PC-3 (cell line): ENCODE measurements at regions not wholly inside any gene's neighbourhood (a gene's known extent, or its start where the extent isn't known, plus 50 kb on each side); places are given as distances from the start of the nearest gene placed in this dataset.

Source experiments
- ATAC-seq: fragments of 200-7000 bp; cut with Tn5 transposase; 2 replicates; pipeline ENCODE4 v1.9.1; 2020; ENCODE audit warnings: mild to moderate bottlenecking, moderate library complexity
- BruUV-seq: library from RNA; stranded (reverse); fragments of 400-500 nt; replicated peaks from 2 replicates; lab custom pipeline; 2021; lab: Mats Ljungman, UMichigan
- CTCF ChIA-PET: fragments of 300-600 bp; sonication (Branson Sonifier 250); formaldehyde crosslinking; loops from one replicate; lab custom pipeline; 2022; ENCODE audit warnings: antibody characterized with exemption; lab: Charles Lee
- POLR2A ChIA-PET: fragments of 300-600 bp; sonication (Branson Sonifier 250); formaldehyde crosslinking; loops from one replicate; lab custom pipeline; 2022; ENCODE audit warnings: antibody characterized with exemption; ENCODE audit not compliant: unreplicated experiment; lab: Charles Lee
- DNase-seq: peaks from one replicate; pipeline ENCODE4 v3.0.0-alpha.2; 2015
- H2AFZ ChIP-seq: fragments of 300-600 bp; sonication (generic); 2 replicates; pipeline ENCODE4 v1.6.0; 2016; ENCODE audit warnings: antibody characterized with exemption, low read length
- H3F3A ChIP-seq: fragments of 300-600 bp; sonication (generic); one replicate; pipeline ENCODE4 v1.6.0; 2017; ENCODE audit warnings: antibody characterized with exemption, low read length, control low read depth, mild to moderate bottlenecking; ENCODE audit not compliant: unreplicated experiment
- H3K27ac ChIP-seq: fragments of 300-600 bp; sonication (generic); 2 replicates; pipeline ENCODE4 v1.5.1; 2016; ENCODE audit warnings: mild to moderate bottlenecking, low read length
- H3K27me3 ChIP-seq: fragments of 300-600 bp; sonication (generic); 2 replicates; pipeline ENCODE4 v1.6.1; 2016; ENCODE audit warnings: low read length, mixed read lengths
- H3K36me3 ChIP-seq: fragments of 300-600 bp; sonication (generic); 2 replicates; pipeline ENCODE4 v1.6.1; 2016; ENCODE audit warnings: low read depth, mixed run types, low read length, mixed read lengths
- H3K4me1 ChIP-seq: fragments of 300-600 bp; sonication (generic); 2 replicates; pipeline ENCODE4 v1.5.1; 2016; ENCODE audit warnings: low read length; ENCODE audit not compliant: insufficient read depth
- H3K4me2 ChIP-seq: fragments of 300-600 bp; sonication (generic); 2 replicates; pipeline ENCODE4 v1.6.0; 2016; ENCODE audit warnings: low read length
- H3K4me3 ChIP-seq: fragments of 300-600 bp; sonication (generic); 2 replicates; pipeline ENCODE4 v1.5.1; 2016; ENCODE audit warnings: mild to moderate bottlenecking, low read length, mixed read lengths
- H3K79me2 ChIP-seq: fragments of 300-600 bp; sonication (generic); 2 replicates; pipeline ENCODE4 v1.6.1; 2017; ENCODE audit warnings: low read length, mixed read lengths
- H3K9ac ChIP-seq: fragments of 300-600 bp; sonication (generic); 2 replicates; pipeline ENCODE4 v1.6.0; 2016; ENCODE audit warnings: mild to moderate bottlenecking, low read length
- H3K9me2 ChIP-seq: fragments of 300-600 bp; sonication (generic); replicated peaks from 2 replicates; pipeline ENCODE4 v1.6.1; 2016; ENCODE audit warnings: mixed run types, low read length, mixed read lengths
- H3K9me3 ChIP-seq: fragments of 300-600 bp; sonication (generic); 2 replicates; pipeline ENCODE4 v1.6.1; 2016; ENCODE audit warnings: low read length, mixed read lengths
- H4K20me1 ChIP-seq: fragments of 300-600 bp; sonication (generic); 2 replicates; pipeline ENCODE4 v1.6.1; 2016; ENCODE audit warnings: low read length, mixed read lengths
- CTCF ChIP-seq: fragments of 300-600 bp; sonication (generic); conservative IDR thresholded peaks from 2 replicates; pipeline ENCODE4 v1.5.1; 2017; ENCODE audit warnings: antibody characterized with exemption, low read depth, mild to moderate bottlenecking, low read length
- EZH2 ChIP-seq: fragments of 300-600 bp; sonication (generic); IDR thresholded peaks from one replicate; pipeline ENCODE4 v1.6.1; 2017; ENCODE audit warnings: antibody characterized with exemption, mild to moderate bottlenecking, low read length; ENCODE audit not compliant: unreplicated experiment
- EZH2phosphoT487 ChIP-seq: fragments of 300-600 bp; sonication (generic); IDR thresholded peaks from 2 replicates; pipeline ENCODE4 v1.6.1; 2018; ENCODE audit warnings: mild to moderate bottlenecking, antibody characterized with exemption, low read length, borderline replicate concordance
- intact Hi-C: fragments of 100-400 bp; cut with micrococcal nuclease; formaldehyde crosslinking; loops from 2 replicates; pipeline ENCODE4 v1.9.0; 2023

- BruUV-seq = no TSS peak
Measured at GRCh38 chr16:49970797-49971431, 54.1 kb upstream of the CNEP1R1 start.

GRCh38 chr16:49972280-49972679 lies 52.7 kb upstream of the CNEP1R1 start:
- Histone ChIP-seq H3K9me2 (no peaks in the 10 kb centered on the region), H3K4me1 (no peaks in the 10 kb centered on the region), H3K9me3 (no peaks in the 10 kb centered on the region), H3K4me2 (no peak overlapping the region), H3K36me3 (no peaks in the 10 kb centered on the region), H3K79me2 (no peaks in the 10 kb centered on the region), H3K27ac (no peak overlapping the region), H3F3A (no peaks in the 10 kb centered on the region), H2AFZ (no peak overlapping the region), H3K4me3 (no peak overlapping the region), H3K9ac (no peak overlapping the region), H3K27me3 (peaks cover 30% of the 10 kb centered on the region), H4K20me1 (no peaks in the 10 kb centered on the region)
- ATAC-seq = no peak
- ChIA-PET POLR2A (no interaction called here), CTCF (no interaction called here)
- no peak for DNase-seq
- intact Hi-C loops = no loop called here
- TF ChIP-seq EZH2phosphoT487 = no peak
- no TSS peak for BruUV-seq

More at GRCh38 chr16:49970797-49971431, 54.1 kb upstream of the CNEP1R1 start:
- Histone ChIP-seq H3K4me1 (no peaks in the 10 kb centered on the region), H3K4me3 (no peak overlapping the region), H3K9ac (no peak overlapping the region), H3F3A (no peaks in the 10 kb centered on the region), H3K4me2 (no peak overlapping the region), H3K27me3 (peaks cover 33% of the 10 kb centered on the region), H3K9me2 (no peaks in the 10 kb centered on the region), H3K27ac (no peak overlapping the region), H3K36me3 (no peaks in the 10 kb centered on the region), H3K9me3 (no peaks in the 10 kb centered on the region), H2AFZ (no peak overlapping the region), H3K79me2 (no peaks in the 10 kb centered on the region), H4K20me1 (no peaks in the 10 kb centered on the region)
- ChIA-PET POLR2A (no interaction called here), CTCF (no interaction called here)
- ATAC-seq = no peak
- intact Hi-C loops = no loop called here
- no peak for DNase-seq
- TF ChIP-seq CTCF (no peak), EZH2 (no peak), EZH2phosphoT487 (no peak)

GRCh38 chr16:49972961-49973360 lies 52.1 kb upstream of the CNEP1R1 start:
- no peak overlapping the region for H3K9ac ChIP-seq
- ChIA-PET CTCF (no interaction called here), POLR2A (no interaction called here)
- no peak overlapping the region for H2AFZ ChIP-seq
- no peaks in the 10 kb centered on the region for H3K79me2 ChIP-seq
- H4K20me1 ChIP-seq = no peaks in the 10 kb centered on the region
- TF ChIP-seq CTCF (no peak), EZH2phosphoT487 (no peak), EZH2 (no peak)
- intact Hi-C loops = no loop called here
- H3K4me1 ChIP-seq = no peaks in the 10 kb centered on the region
- no peak overlapping the region for H3K4me2 ChIP-seq
- H3F3A ChIP-seq = no peaks in the 10 kb centered on the region
- H3K4me3 ChIP-seq = no peak overlapping the region
- no peaks in the 10 kb centered on the region for H3K9me2 ChIP-seq
- H3K27me3 ChIP-seq = peaks cover 23% of the 10 kb centered on the region
- no peak for DNase-seq
- H3K27ac ChIP-seq = no peak overlapping the region
- no peak for ATAC-seq
- H3K36me3 ChIP-seq = no peaks in the 10 kb centered on the region
- BruUV-seq = no TSS peak
- H3K9me3 ChIP-seq = no peaks in the 10 kb centered on the region
